GM21360 (cell line): ENCODE measurements at regions not wholly inside any gene's neighbourhood (a gene's known extent, or its start where the extent isn't known, plus 50 kb on each side); places are given as distances from the start of the nearest gene placed in this dataset.

Experiments used
- ATAC-seq: cut with Tn5 transposase; IDR thresholded peaks from one replicate; pipeline ENCODE4 v1.9.1; 2021; ENCODE audit warnings: mild to moderate bottlenecking, moderate library complexity; ENCODE audit not compliant: unreplicated experiment

DNA sequence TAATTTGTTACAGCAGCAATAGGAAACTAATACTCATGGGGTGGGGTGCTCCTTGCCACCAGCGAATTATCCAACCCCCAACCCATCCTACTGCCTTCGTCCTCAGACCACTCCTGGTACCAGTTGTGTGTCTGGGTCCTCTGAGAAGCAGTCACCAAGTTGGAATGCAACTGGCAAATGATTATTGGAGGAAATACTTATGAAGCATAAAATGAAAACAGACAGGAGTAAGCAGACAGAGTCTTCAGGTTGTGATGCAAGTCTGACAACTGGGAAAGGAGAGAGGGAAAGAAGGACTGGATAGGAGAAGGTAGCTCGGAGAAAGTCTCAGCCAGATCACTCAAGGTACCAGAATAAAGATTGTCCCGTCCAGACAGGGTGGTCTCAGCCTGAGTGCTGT lies 181.1 kb upstream of the ARID2 start:
- ATAC-seq: no peak

DNA sequence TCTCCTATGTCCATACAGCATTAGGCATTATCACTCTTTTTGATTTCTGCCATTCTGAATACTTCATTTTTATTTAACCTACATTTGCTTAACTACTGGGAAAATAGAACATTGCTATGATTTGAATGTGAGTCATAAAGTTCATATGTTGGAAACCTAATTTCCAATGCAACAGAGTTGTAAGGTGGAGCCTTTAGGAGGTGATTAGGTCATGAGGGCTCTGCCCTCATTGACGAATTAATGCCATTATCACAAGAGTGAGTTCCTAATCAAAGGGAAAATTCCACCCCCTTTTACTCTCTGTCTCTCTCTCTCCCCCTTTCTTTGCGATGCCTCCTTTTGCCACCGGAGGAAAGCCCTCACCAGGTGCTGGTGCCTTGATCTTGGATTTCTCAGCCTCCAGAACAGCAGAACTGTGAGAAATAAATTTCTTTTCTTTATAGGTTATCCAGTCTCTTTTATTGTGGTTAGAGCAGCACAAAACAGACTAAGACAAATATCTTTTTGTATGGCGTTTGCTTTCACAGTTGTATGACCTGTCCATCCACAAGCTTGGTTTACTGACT lies 180.1 kb upstream of the ARID2 start:
- no peak for ATAC-seq

DNA sequence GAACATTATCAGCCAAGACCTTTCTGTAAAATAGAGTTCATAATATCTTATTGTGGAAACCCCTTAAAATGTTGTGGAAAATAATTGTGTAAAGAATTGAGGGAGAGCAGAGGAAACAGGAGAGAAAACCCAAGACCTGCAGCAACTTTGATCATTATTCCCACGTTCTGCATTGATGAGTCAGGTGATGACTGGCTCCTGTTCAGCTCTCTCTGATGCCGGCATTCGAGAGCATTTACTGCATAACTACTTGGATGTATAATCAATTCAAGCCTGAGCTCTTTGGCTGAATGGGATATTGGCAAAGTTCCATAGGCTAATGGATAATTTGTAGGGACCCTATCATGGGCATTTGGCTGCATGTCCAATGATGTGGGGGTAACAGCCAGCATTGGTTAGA lies 176.3 kb upstream of the ARID2 start:
- no peak for ATAC-seq

DNA sequence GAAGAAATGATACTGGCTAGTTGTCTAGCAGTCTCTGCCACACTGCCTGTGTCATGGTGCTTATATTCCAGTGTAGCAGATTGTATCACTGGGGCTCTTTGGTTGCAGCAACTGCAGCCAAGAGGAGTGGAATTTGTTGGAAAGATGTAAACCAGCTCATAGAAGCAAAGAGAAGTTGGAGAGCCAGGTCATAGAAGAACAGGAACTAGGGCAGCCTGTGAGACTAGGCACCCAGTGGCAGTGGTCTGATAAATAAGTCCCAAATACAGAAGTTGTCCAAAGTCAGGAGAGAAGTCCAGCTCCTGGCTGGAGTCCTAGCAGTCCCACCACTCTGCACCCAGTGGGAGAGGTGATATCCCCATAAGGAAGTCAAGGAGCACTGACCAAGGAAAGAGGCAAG lies 172.5 kb upstream of the ARID2 start:
- no peak for ATAC-seq

DNA sequence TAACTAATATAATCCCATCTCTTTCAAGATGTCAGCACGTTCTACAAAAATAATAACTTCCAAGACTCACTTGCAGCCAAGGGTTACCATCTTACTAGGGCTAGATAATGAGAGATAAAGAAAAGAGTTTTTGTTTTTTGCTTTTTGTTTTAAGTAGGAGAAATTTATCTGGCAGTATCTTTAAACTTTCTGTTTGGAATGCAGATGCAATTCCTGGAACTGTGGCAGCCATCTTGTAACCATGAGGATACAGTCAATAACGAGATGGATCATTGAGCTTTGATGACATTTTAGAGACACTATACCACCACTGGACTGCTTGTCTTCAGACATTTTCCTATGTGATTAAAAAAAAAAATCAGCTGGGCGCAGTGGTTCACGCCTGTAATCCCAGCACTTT lies 171.2 kb upstream of the ARID2 start:
- no peak for ATAC-seq

DNA sequence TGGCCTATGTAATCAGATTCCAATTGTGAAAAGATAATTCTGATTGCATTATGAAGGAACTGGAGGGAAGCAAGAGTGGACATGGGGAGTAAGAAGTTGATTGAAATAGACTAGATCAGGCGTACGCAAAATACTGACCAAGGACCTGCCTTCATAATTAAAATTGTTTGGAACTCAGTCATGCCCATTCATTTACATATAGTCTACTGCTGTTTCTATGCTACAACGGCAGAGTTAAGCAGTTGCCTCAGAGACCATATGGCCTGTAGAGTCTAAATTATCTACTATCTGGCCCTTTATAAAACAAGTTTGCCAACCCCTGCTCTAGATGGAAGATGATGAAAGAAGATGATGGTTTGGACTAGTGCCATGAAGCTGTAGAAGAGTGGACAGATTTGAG lies 170.0 kb upstream of the ARID2 start:
- no peak for ATAC-seq

DNA sequence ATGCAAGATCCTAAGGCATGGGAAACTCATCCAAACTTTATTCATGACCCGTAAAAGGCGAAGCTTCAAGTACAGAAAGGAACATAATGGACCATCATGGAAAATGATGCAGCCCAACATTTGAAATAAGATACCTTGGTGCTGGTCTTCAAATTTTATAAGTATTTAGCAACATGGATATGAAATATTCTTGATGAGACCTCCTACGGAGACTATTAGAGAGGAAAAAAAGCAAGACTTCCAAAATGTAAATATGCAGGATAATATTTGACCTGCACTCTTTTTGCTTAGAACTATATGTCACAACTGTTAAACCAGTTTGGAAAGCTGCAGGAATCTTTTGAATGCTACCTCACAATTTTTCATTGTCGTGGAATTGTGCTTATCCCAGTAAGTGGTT lies 168.8 kb upstream of the ARID2 start:
- ATAC-seq: no peak

DNA sequence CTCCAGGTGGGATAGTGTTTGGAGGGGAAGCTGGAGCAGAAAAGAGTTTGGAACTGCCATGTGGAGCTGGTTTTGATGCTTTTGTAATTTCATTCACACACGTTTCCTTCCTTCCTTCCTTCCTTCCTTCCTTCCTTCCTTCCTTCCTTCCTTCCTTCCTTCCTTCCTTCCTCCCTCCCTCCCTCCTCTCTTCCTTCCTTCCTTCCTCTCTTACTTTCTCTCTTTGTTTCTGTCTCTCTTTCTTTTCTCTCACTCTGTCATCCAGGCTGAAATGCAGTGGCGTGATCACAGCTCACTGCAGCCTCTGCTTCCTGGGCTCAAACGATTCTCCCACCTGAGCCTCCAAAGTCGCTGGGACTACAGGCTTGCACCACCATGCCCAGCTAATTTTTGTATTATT lies 168.0 kb upstream of the ARID2 start:
- ATAC-seq: no peak

DNA sequence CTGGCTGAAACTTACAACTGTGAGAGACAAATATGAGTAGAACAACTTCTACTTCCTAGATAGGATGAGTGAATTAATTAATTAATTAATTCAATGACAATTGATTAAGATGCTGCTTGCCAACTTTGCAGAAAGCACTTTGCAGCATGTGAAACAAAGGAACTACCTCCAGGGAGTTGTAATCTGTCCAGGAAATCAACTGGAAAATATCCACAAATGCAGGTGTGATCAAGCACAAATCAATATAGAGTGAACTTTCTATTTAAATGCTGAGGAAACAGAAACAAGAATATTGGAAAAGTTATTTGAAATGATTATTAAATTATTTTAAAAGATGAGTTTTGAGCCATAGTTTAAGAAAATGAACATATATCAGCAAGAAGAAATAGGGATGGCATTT lies 163.9 kb upstream of the ARID2 start:
- ATAC-seq: no peak

DNA sequence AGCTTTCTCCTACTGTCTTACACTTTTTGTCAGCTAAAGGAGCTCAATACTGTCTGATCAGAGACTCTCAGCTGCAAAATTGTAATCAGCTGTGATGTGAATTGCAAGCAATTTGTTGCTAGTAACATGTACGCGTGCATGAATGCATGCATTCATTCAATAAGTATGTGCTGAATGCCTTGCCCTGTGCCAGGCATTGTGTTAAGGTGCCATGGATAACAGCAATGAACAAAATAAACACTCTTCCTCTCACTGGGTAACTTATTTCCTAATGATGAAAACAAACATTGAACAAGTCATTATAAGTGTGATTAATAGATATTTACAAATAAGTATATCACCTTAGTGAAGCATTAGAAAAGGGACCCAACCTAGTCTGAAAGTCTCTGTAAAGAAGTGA lies 163.2 kb upstream of the ARID2 start:
- ATAC-seq: no peak

DNA sequence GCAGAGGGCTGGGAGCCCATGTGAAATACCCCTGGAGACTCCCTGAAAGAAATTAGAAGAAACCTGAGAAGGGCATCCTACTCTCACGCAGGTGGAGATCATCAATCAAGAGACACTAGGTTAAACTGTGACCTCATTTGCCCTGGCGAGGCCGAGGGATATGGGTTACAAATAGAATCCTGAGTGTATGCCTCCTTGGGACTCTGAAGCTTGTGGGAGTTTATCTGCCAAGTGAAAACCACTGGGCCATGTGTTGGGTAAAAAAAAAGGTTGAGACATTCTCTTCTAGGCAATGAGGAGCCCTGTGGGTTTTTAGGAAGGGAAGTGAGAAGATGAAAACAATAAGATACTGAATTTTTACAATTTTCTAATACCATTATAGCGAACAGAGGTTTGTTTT lies 160.7 kb upstream of the ARID2 start:
- no peak for ATAC-seq

DNA sequence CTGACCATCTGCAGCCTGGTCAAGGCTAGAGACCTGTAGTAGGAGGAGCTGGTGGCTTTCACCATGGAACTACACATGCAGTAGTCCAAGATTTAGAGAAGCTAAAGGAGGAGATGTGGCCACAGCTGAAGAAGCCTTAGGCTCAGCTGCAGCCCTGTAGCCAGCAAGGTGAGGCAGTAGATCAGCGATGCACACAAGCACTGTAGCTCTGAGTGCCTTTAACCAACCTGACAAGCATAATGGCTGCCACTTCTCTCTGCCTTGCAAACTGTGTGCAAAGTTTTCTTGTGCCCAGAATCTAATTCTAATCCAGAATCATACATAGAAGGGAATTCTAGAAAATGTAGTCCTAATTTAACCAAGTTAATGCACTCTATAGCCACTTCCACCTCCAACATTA lies 159.0 kb upstream of the ARID2 start:
- ATAC-seq: no peak

DNA sequence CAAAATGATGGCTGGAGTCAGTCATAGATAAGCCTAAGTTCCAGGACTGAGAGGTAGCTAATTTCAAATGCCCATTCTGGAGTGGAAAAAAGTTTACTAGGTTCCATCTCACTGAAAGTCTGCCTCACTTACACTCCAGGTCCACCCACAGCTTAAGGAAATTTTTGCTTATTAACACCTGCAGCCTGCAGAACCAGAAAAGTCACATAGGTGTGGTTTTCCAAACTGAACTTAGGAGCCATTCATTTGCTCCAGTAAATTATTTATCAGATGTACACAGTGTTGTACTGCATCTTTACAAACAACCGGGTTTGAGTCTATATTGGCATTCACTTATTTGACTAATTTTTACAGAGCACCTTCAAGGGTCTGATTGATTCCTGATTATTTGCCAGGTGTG lies 157.4 kb upstream of the ARID2 start:
- no peak for ATAC-seq

DNA sequence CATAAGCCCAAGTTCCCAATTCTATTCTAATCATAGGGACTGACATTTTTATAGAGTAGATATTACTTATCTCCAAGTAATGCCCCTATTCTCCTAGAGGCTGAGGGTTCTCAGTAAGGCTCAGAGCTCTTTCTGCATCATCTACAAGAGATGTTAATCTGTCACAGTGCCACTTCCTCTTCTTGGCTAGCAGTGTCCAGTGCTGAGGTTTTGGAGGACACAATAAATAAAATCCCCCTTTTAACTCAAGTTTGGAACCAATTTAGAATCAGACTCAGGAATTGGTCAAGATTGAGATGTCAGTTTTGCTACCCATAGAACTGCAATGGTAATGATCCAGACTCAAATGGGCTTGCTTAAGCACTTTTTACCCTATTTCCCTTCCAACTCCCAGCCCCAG lies 154.1 kb upstream of the ARID2 start:
- no peak for ATAC-seq

DNA sequence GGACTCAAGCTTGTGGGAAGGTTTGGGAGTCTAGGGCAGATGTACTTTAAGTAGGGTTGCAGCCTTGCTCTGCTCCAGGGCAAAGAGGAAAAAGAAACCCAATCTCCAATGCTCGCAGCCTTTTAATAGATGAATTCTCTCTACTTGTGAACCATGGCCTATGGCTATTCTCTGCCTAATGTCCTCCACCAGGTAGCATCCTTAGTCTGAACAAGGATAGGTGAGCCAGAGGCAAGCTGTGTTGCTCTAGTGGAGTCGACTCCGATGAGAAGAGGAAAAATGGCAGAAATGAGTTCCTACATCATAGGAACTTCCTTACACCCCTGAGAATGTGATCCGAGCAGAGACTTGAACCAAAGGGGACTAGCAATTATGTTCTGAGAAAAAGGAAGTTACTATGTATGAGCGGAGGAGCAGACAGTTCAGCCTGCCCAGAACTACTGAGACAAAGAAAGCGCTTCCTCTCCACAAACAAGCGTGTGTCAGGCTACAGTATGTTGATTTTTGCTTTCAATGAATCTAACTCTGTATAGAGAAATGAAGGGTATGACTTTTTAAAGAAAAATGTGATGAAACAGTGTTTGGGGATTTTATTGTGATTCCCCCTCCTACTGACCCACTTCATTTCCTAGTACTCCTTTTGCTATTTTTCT lies 153.6 kb upstream of the ARID2 start:
- peak; percentile 72 for ATAC-seq

DNA sequence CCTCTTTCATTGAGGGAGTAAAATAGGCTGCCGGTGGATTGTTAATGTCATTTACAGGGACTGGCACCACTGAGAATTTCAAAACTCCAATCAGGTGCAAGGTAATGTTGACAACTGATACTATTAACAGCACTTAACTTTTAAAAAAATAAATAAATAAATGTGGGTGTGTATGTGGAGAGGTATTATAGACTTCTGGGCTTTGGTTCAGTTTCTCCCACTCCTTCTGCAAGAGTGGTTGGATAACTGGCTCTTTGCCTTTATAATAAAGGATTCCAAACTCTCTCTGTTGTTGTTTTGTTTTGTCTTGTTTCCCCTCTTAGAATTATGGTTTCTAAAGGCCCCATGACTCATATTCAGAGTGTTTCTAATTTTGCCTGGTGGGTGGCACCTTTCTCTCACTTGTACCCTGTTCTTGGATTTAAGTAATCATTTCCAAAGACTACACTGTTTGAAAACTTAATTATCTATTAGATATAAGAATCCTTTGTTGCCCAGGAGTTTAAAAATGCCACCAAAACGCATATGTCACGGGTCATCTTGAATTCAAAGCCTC lies 151.6 kb upstream of the ARID2 start:
- ATAC-seq: peak; percentile 40

DNA sequence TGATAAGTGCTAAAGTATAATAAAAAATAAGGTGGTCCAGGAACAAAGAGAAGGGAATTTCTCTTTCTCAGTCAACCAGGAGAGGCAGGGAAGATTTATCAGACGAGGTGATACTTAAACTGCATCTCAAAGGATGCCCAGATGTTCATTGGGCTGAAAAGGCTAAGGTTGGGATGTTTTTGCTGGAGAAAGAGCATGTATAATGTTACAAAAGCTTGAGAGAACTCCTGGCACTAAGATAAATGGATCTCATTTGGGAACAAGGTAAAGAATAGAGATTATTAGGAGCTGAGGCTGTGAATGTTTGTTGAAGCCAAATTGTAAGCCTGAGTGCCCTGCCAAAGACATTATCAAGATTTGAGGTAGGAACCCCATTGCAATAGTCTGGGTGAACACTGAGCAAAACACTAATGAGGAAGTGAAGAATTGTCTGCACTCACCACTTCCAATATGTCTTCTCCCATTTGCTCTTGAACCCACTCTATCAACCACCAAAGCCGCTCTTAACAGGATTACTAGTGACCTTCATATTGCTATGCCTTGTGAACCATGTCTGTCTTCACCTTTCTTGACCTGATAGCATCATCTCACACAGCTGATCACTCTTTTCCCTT lies 149.0 kb upstream of the ARID2 start:
- no peak for ATAC-seq

DNA sequence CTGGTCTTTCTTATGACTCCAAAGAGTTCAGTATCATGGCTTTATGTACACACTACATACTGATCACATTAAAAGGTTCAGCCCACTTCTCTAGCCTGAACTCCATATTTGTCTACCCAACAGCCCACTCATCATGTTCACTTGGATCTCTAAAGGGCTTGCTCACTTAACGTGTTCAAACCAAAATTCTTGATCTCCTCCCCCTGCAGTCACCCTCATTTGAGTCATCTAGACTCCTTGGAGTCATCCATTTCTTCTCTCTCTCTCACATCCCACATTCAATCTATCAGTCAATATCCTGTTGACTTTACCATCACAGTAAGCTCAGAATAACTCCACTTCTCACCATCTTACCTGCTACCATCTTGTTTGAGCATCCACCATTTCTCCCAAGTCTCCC lies 148.4 kb upstream of the ARID2 start:
- ATAC-seq: no peak

DNA sequence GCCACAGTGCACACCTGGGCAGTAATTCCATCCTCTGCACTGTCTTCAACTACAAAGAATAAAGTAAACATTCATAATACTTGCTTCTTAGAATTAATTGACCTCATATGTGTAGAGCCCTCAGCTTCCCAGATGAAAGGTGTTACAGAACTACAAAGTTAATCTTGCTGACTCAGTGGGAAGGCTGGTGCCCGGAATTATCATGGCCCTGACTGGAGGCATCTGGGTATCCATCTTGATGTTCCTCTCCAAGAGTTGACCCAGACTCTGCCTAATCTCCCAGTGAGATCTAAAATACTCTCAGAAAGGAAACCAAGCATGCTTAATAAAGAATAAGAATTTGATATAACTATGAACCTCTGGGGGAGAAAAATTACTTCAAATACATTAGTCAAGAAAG lies 147.0 kb upstream of the ARID2 start:
- ATAC-seq: no peak

DNA sequence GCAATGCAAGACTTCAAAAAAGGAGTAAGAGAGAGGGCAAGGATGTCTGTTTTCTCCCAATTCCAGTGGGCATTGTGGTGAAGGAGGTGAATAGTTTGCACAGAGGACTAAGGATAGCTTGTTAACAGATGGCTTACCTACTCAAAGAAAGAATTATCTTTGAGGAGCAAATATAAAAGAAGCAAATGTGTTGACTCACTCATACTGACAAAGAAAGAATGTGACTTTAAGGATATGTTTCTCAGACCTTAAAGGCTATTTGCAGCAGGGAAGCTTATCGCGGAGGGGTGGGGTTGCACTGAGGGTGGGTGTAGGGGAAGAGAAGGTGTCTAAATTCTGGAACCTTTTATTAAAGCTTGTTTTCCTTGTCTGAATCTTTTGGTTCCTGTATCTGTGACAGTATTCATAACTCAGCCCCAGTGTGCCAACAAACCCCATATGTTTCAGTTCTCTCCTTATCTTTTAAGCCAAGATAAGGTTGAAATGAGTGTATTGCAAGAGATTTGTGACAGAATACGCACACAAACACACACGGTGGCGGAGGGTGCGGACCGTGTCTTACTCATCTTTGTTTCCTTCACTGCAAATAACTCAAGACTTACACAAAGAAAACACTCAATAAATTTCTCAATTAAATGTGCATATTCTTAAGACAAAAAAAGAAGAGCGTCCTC lies 146.4 kb upstream of the ARID2 start:
- ATAC-seq: no peak

DNA sequence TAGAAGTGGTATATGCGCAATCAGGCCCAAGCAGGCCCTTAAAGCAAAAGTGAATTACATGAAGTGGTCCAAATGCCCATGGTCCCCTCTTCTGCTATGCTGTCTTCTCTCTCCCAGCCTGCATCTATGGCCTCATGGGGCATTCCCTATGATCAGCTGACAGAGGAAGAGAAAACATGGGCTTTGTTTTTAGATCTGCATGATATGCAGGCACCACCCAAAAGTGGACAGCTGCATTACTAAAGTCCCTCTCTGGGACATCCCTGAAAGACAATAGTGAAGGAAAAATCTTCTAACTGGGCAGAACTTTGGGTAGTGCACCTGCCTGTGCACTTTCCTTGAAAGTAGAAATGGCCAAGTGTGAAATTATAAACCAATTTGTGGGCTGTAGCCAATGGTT lies 145.2 kb upstream of the ARID2 start:
- no peak for ATAC-seq
